Caco-2 (cell line): ENCODE measurements at regions not wholly inside any gene's neighbourhood (a gene's known extent, or its start where the extent isn't known, plus 50 kb on each side); places are given as distances from the start of the nearest gene placed in this dataset.

Source experiments
- BruUV-seq: library from RNA; stranded (reverse); fragments of 400-500 nt; replicated peaks from 2 replicates; lab custom pipeline; 2021; lab: Mats Ljungman, UMichigan
- CTCF ChIA-PET: fragments of 300-600 bp; sonication (Branson Sonifier 250); formaldehyde crosslinking; loops from one replicate; lab custom pipeline; 2022; ENCODE audit warnings: antibody characterized with exemption; lab: Charles Lee
- POLR2A ChIA-PET: fragments of 300-600 bp; sonication (Branson Sonifier 250); formaldehyde crosslinking; loops from one replicate; lab custom pipeline; 2022; ENCODE audit warnings: antibody characterized with exemption; lab: Charles Lee
- DNase-seq, 2 experiments: peaks; one replicate each; pipeline versions ENCODE4 v3.0.0 to v3.0.0-alpha.2; 2020 to 2022
- H3K27me3 ChIP-seq: replicated peaks from 2 replicates; pipeline ENCODE4 v1.6.0; 2011; ENCODE audit warnings: low read length; ENCODE audit not compliant: control insufficient read depth, insufficient read depth
- H3K36me3 ChIP-seq: 2 replicates; pipeline ENCODE4 v1.5.1; 2011; ENCODE audit warnings: low read length; ENCODE audit not compliant: control insufficient read depth, insufficient read depth
- H3K4me1 ChIP-seq: fragments of 250-450 bp; sonication (Bioruptor Pico); 2 replicates; pipeline ENCODE4 v1.5.1; 2020; ENCODE audit warnings: mild to moderate bottlenecking
- H3K4me3 ChIP-seq: 2 replicates; pipeline ENCODE4 v1.5.1; 2011; ENCODE audit warnings: low read depth, mild to moderate bottlenecking, control low read depth, low read length
- H3K9me3 ChIP-seq: fragments of 250-450 bp; sonication (Bioruptor Pico); 2 replicates; pipeline ENCODE4 v1.5.1; 2020; ENCODE audit warnings: mild to moderate bottlenecking, moderate library complexity
- H3K27ac Mint-ChIP-seq: one replicate; pipeline ENCODE4 v1.8.0; 2022; ENCODE audit warnings: mixed read lengths; ENCODE audit not compliant: unreplicated experiment
- H3K27me3 Mint-ChIP-seq: one replicate; pipeline ENCODE4 v1.8.0; 2022; ENCODE audit warnings: mixed read lengths; ENCODE audit not compliant: insufficient read depth, unreplicated experiment
- H3K36me3 Mint-ChIP-seq: one replicate; pipeline ENCODE4 v1.8.0; 2022; ENCODE audit warnings: mild to moderate bottlenecking, mixed read lengths; ENCODE audit not compliant: insufficient read depth, unreplicated experiment
- H3K4me1 Mint-ChIP-seq: one replicate; pipeline ENCODE4 v1.8.0; 2022; ENCODE audit warnings: low read depth, mixed read lengths; ENCODE audit not compliant: unreplicated experiment
- H3K4me3 Mint-ChIP-seq: one replicate; pipeline ENCODE4 v1.8.0; 2022; ENCODE audit warnings: mild to moderate bottlenecking, moderate library complexity, mixed read lengths; ENCODE audit not compliant: unreplicated experiment
- H3K9me3 Mint-ChIP-seq: one replicate; pipeline ENCODE4 v1.8.0; 2022; ENCODE audit warnings: mixed read lengths; ENCODE audit not compliant: unreplicated experiment
- intact Hi-C: fragments of 100-400 bp; cut with micrococcal nuclease; formaldehyde crosslinking; loops from one replicate; pipeline ENCODE4 v1.10.0; 2022; ENCODE audit not compliant: unreplicated experiment
- TF ChIP-seq, protein P1 (sequence below), 2 experiments: fragments of 200-600 bp in 1 of 2; IDR thresholded peaks; 1 replicate in 1 of 2; 2 replicates in 1 of 2; pipeline versions ENCODE4 v1.5.1 to v1.8.0; 2011 to 2022; ENCODE audit warnings: antibody characterized with exemption in 1 of 2, control low read depth in 1 of 2, inconsistent platforms in 1 of 2, low read depth in 1 of 2, low read length in 1 of 2, mild to moderate bottlenecking in 1 of 2, moderate library complexity in 1 of 2; ENCODE audit not compliant: insufficient read depth in 1 of 2, severe bottlenecking in 1 of 2, unreplicated experiment in 1 of 2

DNA sequence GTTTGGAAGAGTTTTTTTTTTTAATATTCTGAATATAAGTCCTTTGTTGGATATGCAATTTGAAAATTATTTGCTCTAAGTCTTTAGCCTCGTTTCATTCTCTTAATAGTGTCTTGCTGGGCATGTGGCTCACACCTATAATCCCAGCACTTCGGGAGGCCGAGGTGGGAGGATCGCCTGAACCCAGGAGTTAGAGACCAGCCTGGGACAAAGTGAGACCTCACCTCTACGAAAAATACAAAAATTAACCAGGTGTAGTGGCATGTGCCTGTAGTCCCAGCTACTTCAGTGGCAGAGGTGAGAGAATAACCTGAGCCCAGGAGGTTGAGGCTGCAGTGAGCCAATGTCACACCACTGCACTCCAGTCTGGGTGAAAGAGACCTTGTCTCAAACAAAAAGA, 87.3 kb upstream of the UBAC2 start:
- no peaks in the 10 kb centered on the region for H3K4me1 Mint-ChIP-seq
- TF ChIP-seq, protein P1, sequence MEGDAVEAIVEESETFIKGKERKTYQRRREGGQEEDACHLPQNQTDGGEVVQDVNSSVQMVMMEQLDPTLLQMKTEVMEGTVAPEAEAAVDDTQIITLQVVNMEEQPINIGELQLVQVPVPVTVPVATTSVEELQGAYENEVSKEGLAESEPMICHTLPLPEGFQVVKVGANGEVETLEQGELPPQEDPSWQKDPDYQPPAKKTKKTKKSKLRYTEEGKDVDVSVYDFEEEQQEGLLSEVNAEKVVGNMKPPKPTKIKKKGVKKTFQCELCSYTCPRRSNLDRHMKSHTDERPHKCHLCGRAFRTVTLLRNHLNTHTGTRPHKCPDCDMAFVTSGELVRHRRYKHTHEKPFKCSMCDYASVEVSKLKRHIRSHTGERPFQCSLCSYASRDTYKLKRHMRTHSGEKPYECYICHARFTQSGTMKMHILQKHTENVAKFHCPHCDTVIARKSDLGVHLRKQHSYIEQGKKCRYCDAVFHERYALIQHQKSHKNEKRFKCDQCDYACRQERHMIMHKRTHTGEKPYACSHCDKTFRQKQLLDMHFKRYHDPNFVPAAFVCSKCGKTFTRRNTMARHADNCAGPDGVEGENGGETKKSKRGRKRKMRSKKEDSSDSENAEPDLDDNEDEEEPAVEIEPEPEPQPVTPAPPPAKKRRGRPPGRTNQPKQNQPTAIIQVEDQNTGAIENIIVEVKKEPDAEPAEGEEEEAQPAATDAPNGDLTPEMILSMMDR (IDR thresholded peaks at IDR 0.05; ENCODE audit: insufficient read depth in 1 of 2, low read depth in 1 of 2, low read length in 1 of 2, severe bottlenecking in 1 of 2, unreplicated experiment in 1 of 2), result no peak
- BruUV-seq, result no TSS peak
- no peak overlapping the region for H3K27ac Mint-ChIP-seq
- DNase-seq, result no peak
- no peaks in the 10 kb centered on the region for H3K9me3 ChIP-seq
- no peaks in the 10 kb centered on the region for H3K36me3 ChIP-seq
- intact Hi-C loops, result no loop called here
- H3K36me3 Mint-ChIP-seq, result no peaks in the 10 kb centered on the region
- ChIA-PET CTCF (no interaction called here), POLR2A (no interaction called here)
- no peaks in the 10 kb centered on the region for H3K4me1 ChIP-seq
- H3K27me3 Mint-ChIP-seq, result no peaks in the 10 kb centered on the region
- no peaks in the 10 kb centered on the region for H3K27me3 ChIP-seq
- no peaks in the 10 kb centered on the region for H3K9me3 Mint-ChIP-seq
- H3K4me3 ChIP-seq, result no peak overlapping the region
- no peak overlapping the region for H3K4me3 Mint-ChIP-seq

DNA sequence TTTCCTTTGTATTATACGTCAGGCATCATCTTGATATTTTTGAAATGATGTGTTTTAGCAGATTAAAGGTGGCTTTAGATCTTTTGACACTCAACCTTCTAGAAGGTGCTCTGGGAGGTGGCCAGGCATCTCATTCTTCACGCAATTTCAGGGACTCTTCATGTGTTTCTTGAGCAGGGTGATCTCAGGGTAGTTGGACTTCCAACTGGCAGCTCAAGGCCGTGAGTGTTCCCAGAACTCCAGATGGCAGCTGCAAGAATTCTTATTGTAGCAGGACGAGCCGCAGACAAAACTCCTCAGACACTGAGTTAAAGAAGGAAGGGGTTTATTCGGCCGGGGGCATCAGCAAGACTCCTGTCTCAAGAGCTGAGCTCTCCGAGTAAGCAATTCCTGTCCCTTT, 82.5 kb upstream of the UBAC2 start:
- H3K27ac Mint-ChIP-seq, result no peak overlapping the region
- Histone ChIP-seq H3K4me3 (no peak overlapping the region), H3K9me3 (no peaks in the 10 kb centered on the region), H3K36me3 (no peaks in the 10 kb centered on the region), H3K27me3 (no peaks in the 10 kb centered on the region), H3K4me1 (no peaks in the 10 kb centered on the region)
- ChIA-PET POLR2A (no interaction called here), CTCF (no interaction called here)
- no peaks in the 10 kb centered on the region for H3K36me3 Mint-ChIP-seq
- DNase-seq, result no peak
- TF ChIP-seq, protein P1 (IDR thresholded peaks at IDR 0.05; ENCODE audit: insufficient read depth in 1 of 2, low read depth in 1 of 2, low read length in 1 of 2, severe bottlenecking in 1 of 2, unreplicated experiment in 1 of 2), result no peak
- H3K27me3 Mint-ChIP-seq, result no peaks in the 10 kb centered on the region
- H3K4me1 Mint-ChIP-seq, result no peaks in the 10 kb centered on the region
- intact Hi-C loops, result no loop called here
- BruUV-seq, result no TSS peak
- no peak overlapping the region for H3K4me3 Mint-ChIP-seq
- H3K9me3 Mint-ChIP-seq, result no peaks in the 10 kb centered on the region

DNA sequence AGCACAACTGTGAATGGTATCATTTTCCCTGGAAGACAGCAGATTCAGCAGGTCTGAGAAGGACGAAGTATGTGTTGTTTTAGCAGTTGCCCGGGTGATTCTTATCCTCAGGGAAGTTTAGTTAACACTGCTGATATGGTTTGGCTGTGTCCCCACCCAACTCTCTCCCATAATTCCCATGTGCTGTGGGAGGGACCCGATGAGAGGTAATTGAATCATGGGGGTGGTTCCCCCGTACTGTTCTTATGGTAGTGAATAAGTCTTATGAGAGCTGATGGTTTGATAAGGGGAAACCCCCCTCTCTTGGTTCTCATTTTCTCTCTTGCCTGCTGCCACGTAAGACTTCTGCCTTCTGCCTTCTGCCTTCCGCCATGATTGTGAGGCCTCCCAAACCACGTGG, 81.0 kb upstream of the UBAC2 start:
- CTCF ChIA-PET, result interaction anchor here (0.7 kb wide), 1 partner anchor 45 kb away, joined by 6 read pairs; no protein-coding TSS in a partner anchor

More for the DNA sequence above, 81.0 kb upstream of the UBAC2 start:
- DNase-seq, result no peak
- intact Hi-C loops, result no loop called here
- H3K36me3 Mint-ChIP-seq, result no peaks in the 10 kb centered on the region
- no peaks in the 10 kb centered on the region for H3K27me3 ChIP-seq
- peaks cover 5% of the 10 kb centered on the region for H3K27me3 Mint-ChIP-seq
- H3K9me3 ChIP-seq, result no peaks in the 10 kb centered on the region
- H3K36me3 ChIP-seq, result no peaks in the 10 kb centered on the region
- BruUV-seq, result no TSS peak
- no peak overlapping the region for H3K4me3 ChIP-seq
- POLR2A ChIA-PET, result no interaction called here
- no peaks in the 10 kb centered on the region for H3K9me3 Mint-ChIP-seq
- TF ChIP-seq, protein P1 (IDR thresholded peaks at IDR 0.05; ENCODE audit: insufficient read depth in 1 of 2, low read depth in 1 of 2, low read length in 1 of 2, severe bottlenecking in 1 of 2, unreplicated experiment in 1 of 2), result no peak
- no peak overlapping the region for H3K27ac Mint-ChIP-seq
- no peaks in the 10 kb centered on the region for H3K4me1 ChIP-seq
- H3K4me1 Mint-ChIP-seq, result peaks cover 11% of the 10 kb centered on the region
- H3K4me3 Mint-ChIP-seq, result no peak overlapping the region
